HepG2 (cell line): ENCODE measurements at regions not wholly inside any gene's neighbourhood (a gene's known extent, or its start where the extent isn't known, plus 50 kb on each side); places are given as distances from the start of the nearest gene placed in this dataset.

Source experiments
- ATAC-seq: fragments of 200-7000 bp; cut with Tn5 transposase; 3 replicates; pipeline ENCODE4 v1.9.1; 2020; ENCODE audit warnings: mild to moderate bottlenecking, moderate library complexity
- BruUV-seq: library from RNA; stranded (reverse); fragments of 400-500 nt; replicated peaks from 2 replicates; lab custom pipeline; 2021; lab: Mats Ljungman, UMichigan
- CTCF ChIA-PET: fragments of 300-600 bp; formaldehyde crosslinking; extraction: SDS; loops from one replicate; lab custom pipeline; 2021; ENCODE audit warnings: low total read pairs, inconsistent platforms, low intra/inter-chr PET ratio; lab: Yijun Ruan, JAX
- POLR2A ChIA-PET: fragments of 350-600 bp; sonication (Branson Sonifier 250); formaldehyde crosslinking; loops from one replicate; lab custom pipeline; 2020; ENCODE audit warnings: antibody characterized with exemption, inconsistent platforms; lab: Yijun Ruan, JAX
- DNase-seq: peaks from one replicate; pipeline ENCODE4 v3.0.0-alpha.2; 2015; ENCODE audit warnings: low spot score
- FAIRE-seq: peaks from 3 replicates; lab custom pipeline; 2011; peaks lifted over from hg19 to GRCh38; lab: Jason Lieb, UNC
- H2AFZ ChIP-seq: one replicate; pipeline ENCODE4 v1.6.1; 2011; ENCODE audit warnings: low read length, inconsistent platforms
- H3K27ac ChIP-seq: fragments of 300-600 bp; 3 replicates; pipeline ENCODE4 v1.8.0; 2011; ENCODE audit warnings: mixed run types, mild to moderate bottlenecking, mixed read lengths, low read length, inconsistent platforms; ENCODE audit not compliant: insufficient read depth; ENCODE audit errors: extremely low read length
- H3K27me3 ChIP-seq, 2 experiments: fragments of 200-600 bp in 1 of 2; 2 replicates in 1 of 2; 3 replicates in 1 of 2; pipeline versions ENCODE4 v1.6.0 to v1.8.0; 2011; ENCODE audit warnings: low read length in 2 of 2, mild to moderate bottlenecking in 2 of 2, moderate library complexity in 2 of 2, inconsistent platforms in 1 of 2; ENCODE audit not compliant: insufficient read depth in 2 of 2, control insufficient read depth in 1 of 2
- H3K36me3 ChIP-seq, 2 experiments: fragments of 200-600 bp in 1 of 2; replicated peaks in 1 of 2; 2 replicates in 1 of 2; 3 replicates in 1 of 2; pipeline versions ENCODE4 v1.5.1 to v1.8.0; 2011; ENCODE audit warnings: low read length in 2 of 2, inconsistent platforms in 1 of 2; ENCODE audit not compliant: insufficient read depth in 2 of 2, control insufficient read depth in 1 of 2
- H3K4me1 ChIP-seq: 2 replicates; pipeline ENCODE4 v1.5.1; 2012; ENCODE audit warnings: low read length, inconsistent platforms; ENCODE audit not compliant: insufficient read depth
- H3K4me2 ChIP-seq: 2 replicates; pipeline ENCODE4 v1.6.0; 2011; ENCODE audit warnings: low read depth, low read length, inconsistent platforms
- H3K4me3 ChIP-seq, 3 experiments: fragments of 200-600 bp in 1 of 3; sonication (generic), shearing (Covaris generic) in 1 of 3; replicated peaks in 1 of 3; 2 replicates each; pipeline ENCODE4 v1.5.1; 2011 to 2016; ENCODE audit warnings: low read length in 3 of 3, inconsistent platforms in 2 of 3, low read depth in 2 of 3, mild to moderate bottlenecking in 2 of 3, control low read depth in 1 of 3, mixed read lengths in 1 of 3; ENCODE audit not compliant: insufficient read depth in 1 of 3
- H3K79me2 ChIP-seq: one replicate; pipeline ENCODE4 v1.6.1; 2011; ENCODE audit warnings: low read length, inconsistent platforms; ENCODE audit not compliant: insufficient read depth
- H3K9ac ChIP-seq: 2 replicates; pipeline ENCODE4 v1.6.0; 2011; ENCODE audit warnings: mild to moderate bottlenecking, low read depth, low read length, inconsistent platforms; ENCODE audit not compliant: insufficient read depth
- H3K9me3 ChIP-seq: 2 replicates; pipeline ENCODE4 v1.5.1; 2012; ENCODE audit warnings: mild to moderate bottlenecking, low read length
- H4K20me1 ChIP-seq: 2 replicates; pipeline ENCODE4 v1.6.0; 2011; ENCODE audit warnings: inconsistent platforms, mild to moderate bottlenecking, low read length, moderate library complexity; ENCODE audit not compliant: insufficient read depth
- BORCS8-MEF2B ChIP-seq: sonication (generic); formaldehyde crosslinking; IDR thresholded peaks from 2 replicates; pipeline ENCODE4 v1.8.0; 2022; ENCODE audit warnings: mild to moderate bottlenecking, missing genetic modification reagents
- CBX2 ChIP-seq, 2 experiments: fragments of 200-600 bp in 1 of 2; sonication (generic); formaldehyde crosslinking in 1 of 2; IDR thresholded peaks; 2 replicates each; pipeline versions ENCODE4 v1.7.0 to v1.8.1; 2018 to 2022; ENCODE audit warnings: low read depth in 2 of 2, low read length in 1 of 2, mild to moderate bottlenecking in 1 of 2, missing genetic modification reagents in 1 of 2
- HMG20B ChIP-seq: conservative IDR thresholded peaks from 2 replicates; pipeline ENCODE4 v1.6.1; 2016; ENCODE audit warnings: missing genetic modification reagents, missing compliant biosample characterization
- HOXA9 ChIP-seq: sonication (generic); formaldehyde crosslinking; IDR thresholded peaks from 2 replicates; pipeline ENCODE4 v1.8.1; 2022; ENCODE audit warnings: missing genetic modification reagents, mild to moderate bottlenecking, moderate library complexity, borderline replicate concordance
- LCORL ChIP-seq, 2 experiments: fragments of 450-650 bp in 1 of 2; sonication (generic) in 1 of 2; formaldehyde crosslinking in 1 of 2; IDR thresholded peaks; 2 replicates each; pipeline versions ENCODE4 v1.5.0 to v1.6.1; 2017 to 2020; ENCODE audit warnings: antibody characterized with exemption in 1 of 2, missing genetic modification reagents in 1 of 2
- MAX ChIP-seq: IDR thresholded peaks from 2 replicates; pipeline ENCODE4 v1.6.1; 2012; ENCODE audit warnings: inconsistent platforms
- MLLT10 ChIP-seq: sonication (generic); formaldehyde crosslinking; IDR thresholded peaks from 2 replicates; pipeline ENCODE4 v1.4.0; 2020; ENCODE audit warnings: missing genetic modification reagents
- NR0B2 ChIP-seq: sonication (generic); formaldehyde crosslinking; IDR thresholded peaks from 2 replicates; pipeline ENCODE4 v1.4.0; 2020; ENCODE audit warnings: mild to moderate bottlenecking, missing genetic modification reagents
- NR2F1 ChIP-seq, 2 experiments: fragments of 450-650 bp in 1 of 2; formaldehyde crosslinking in 1 of 2; IDR thresholded peaks; 2 replicates each; pipeline versions ENCODE4 v1.5.0 to v1.6.1; 2016 to 2020; ENCODE audit warnings: mild to moderate bottlenecking in 1 of 2, missing compliant biosample characterization in 1 of 2, missing genetic modification reagents in 1 of 2, moderate library complexity in 1 of 2
- PITX1 ChIP-seq: sonication (generic); formaldehyde crosslinking; IDR thresholded peaks from 2 replicates; pipeline ENCODE4 v1.5.1; 2020; ENCODE audit warnings: mild to moderate bottlenecking, missing genetic modification reagents
- TGIF2 ChIP-seq: IDR thresholded peaks from 2 replicates; pipeline ENCODE4 v1.6.1; 2016; ENCODE audit warnings: control low read depth, missing compliant biosample characterization
- TOPORS ChIP-seq: sonication (generic); formaldehyde crosslinking; IDR thresholded peaks from 2 replicates; pipeline ENCODE4 v1.8.0; 2023; ENCODE audit warnings: mild to moderate bottlenecking, missing genetic modification reagents
- ZBED4 ChIP-seq: sonication (generic); formaldehyde crosslinking; IDR thresholded peaks from 2 replicates; pipeline ENCODE4 v1.4.0; 2020; ENCODE audit warnings: missing genetic modification reagents, borderline replicate concordance
- ZNF704 ChIP-seq: sonication (generic); formaldehyde crosslinking; IDR thresholded peaks from 2 replicates; pipeline ENCODE4 v1.8.1; 2023; ENCODE audit warnings: mild to moderate bottlenecking, inconsistent platforms, moderate library complexity, missing genetic modification reagents, borderline replicate concordance
- ZNF784 ChIP-seq: sonication (generic); formaldehyde crosslinking; IDR thresholded peaks from 2 replicates; pipeline ENCODE4 v1.5.1; 2020; ENCODE audit warnings: missing genetic modification reagents, mild to moderate bottlenecking, borderline replicate concordance
- ZSCAN21 ChIP-seq: sonication (generic); formaldehyde crosslinking; IDR thresholded peaks from 2 replicates; pipeline ENCODE4 v1.8.0; 2022; ENCODE audit warnings: mild to moderate bottlenecking, missing genetic modification reagents, moderate library complexity, borderline replicate concordance
- in situ Hi-C: cut with HindIII; loops from 2 replicates; pipeline ENCODE4 v1.10.0; 2017; ENCODE audit warnings: low pct_unique_long_range_greater_than_20kb; ENCODE audit not compliant: extremely low pct_ligation_motif_present
- intact Hi-C: fragments of 100-400 bp; cut with micrococcal nuclease; formaldehyde crosslinking; loops from one replicate; pipeline ENCODE4 v1.10.0; 2022; ENCODE audit not compliant: unreplicated experiment

GRCh38 chr21:19950347-19950746 is 1047.9 kb upstream of the NCAM2 start (continued):
- TF ChIP-seq CBX2 (IDR thresholded peaks at IDR 0.05; ENCODE audit: low read depth, low read length) (no peak), CBX2 (CRISPR knock-in tag; IDR thresholded peaks at IDR 0.05; ENCODE audit: low read depth) (no peak), PITX1 (CRISPR knock-in tag) (no peak), HMG20B (CRISPR knock-in tag) (no peak), HOXA9 (no peak)

GRCh38 chr21:19969156-19969555 is 1029.1 kb upstream of the NCAM2 start:
- DNase-seq (no peak), FAIRE-seq (no peak), ATAC-seq (no peak)
- Histone ChIP-seq H3K4me3 (no peak overlapping the region), H4K20me1 (no peaks in the 10 kb centered on the region), H3K9ac (no peak overlapping the region), H3K27me3 (no peaks in the 10 kb centered on the region), H3K4me2 (no peak overlapping the region), H2AFZ (no peak overlapping the region), H3K9me3 (peaks cover 64% of the 10 kb centered on the region), H3K4me1 (no peaks in the 10 kb centered on the region), H3K36me3 (no peaks in the 10 kb centered on the region), H3K79me2 (no peaks in the 10 kb centered on the region), H3K27ac (no peak overlapping the region)
- in situ Hi-C loops (no loop called here), intact Hi-C loops (no loop called here)
- BruUV-seq, result no TSS peak
- POLR2A ChIA-PET, result no interaction called here
- CTCF ChIA-PET, result no interaction called here
- no peak for TF ChIP-seq ZSCAN21
- TF ChIP-seq BORCS8-MEF2B, result no peak
- no peak for TF ChIP-seq TGIF2 (CRISPR knock-in tag)
- TF ChIP-seq NR0B2 (CRISPR knock-in tag), result no peak
- TF ChIP-seq LCORL (IDR thresholded peaks at IDR 0.05), result no peak
- TF ChIP-seq LCORL (CRISPR knock-in tag; IDR thresholded peaks at IDR 0.05), result no peak
- no peak for TF ChIP-seq NR2F1 (CRISPR knock-in tag; IDR thresholded peaks at IDR 0.05)
- TF ChIP-seq MLLT10 (CRISPR knock-in tag), result no peak
- no peak for TF ChIP-seq ZBED4 (CRISPR knock-in tag)
- TF ChIP-seq MAX, result no peak
- TF ChIP-seq TOPORS (CRISPR knock-in tag), result no peak
- no peak for TF ChIP-seq ZNF704
- no peak for TF ChIP-seq ZNF784 (CRISPR knock-in tag)
